Mesothelial cell of epicardium (in vitro differentiated cells): ENCODE measurements at regions not wholly inside any gene's neighbourhood (a gene's known extent, or its start where the extent isn't known, plus 50 kb on each side); places are given as distances from the start of the nearest gene placed in this dataset.

Experiments
- DNase-seq, 2 experiments: peaks; one replicate each; pipeline ENCODE4 v3.0.0; 2021; ENCODE audit warnings: low spot score in 2 of 2; ENCODE audit not compliant: unreplicated experiment in 2 of 2
- H3K27ac Mint-ChIP-seq: 2 replicates; pipeline ENCODE4 v1.8.0; 2021; ENCODE audit warnings: mixed read lengths
- H3K27me3 Mint-ChIP-seq: 2 replicates; pipeline ENCODE4 v1.8.0; 2021; ENCODE audit warnings: low read depth, mixed read lengths
- H3K36me3 Mint-ChIP-seq: 2 replicates; pipeline ENCODE4 v1.8.0; 2021; ENCODE audit warnings: mixed read lengths
- H3K4me1 Mint-ChIP-seq: 2 replicates; pipeline ENCODE4 v1.8.0; 2021; ENCODE audit warnings: mixed read lengths
- H3K4me3 Mint-ChIP-seq: 2 replicates; pipeline ENCODE4 v1.8.0; 2021; ENCODE audit warnings: mild to moderate bottlenecking, moderate library complexity, mixed read lengths
- H3K9me3 Mint-ChIP-seq: 2 replicates; pipeline ENCODE4 v1.8.0; 2021; ENCODE audit warnings: mixed read lengths
- CTCF ChIP-seq: fragments of 200-600 bp; sonication (generic); IDR thresholded peaks from one replicate; pipeline ENCODE4 v1.5.0; 2021; ENCODE audit warnings: antibody characterized with exemption; ENCODE audit not compliant: unreplicated experiment

- Mint-ChIP-seq H3K4me1 (no peaks in the 10 kb centered on the region), H3K4me3 (no peak overlapping the region), H3K27ac (no peak overlapping the region), H3K27me3 (peaks cover 6% of the 10 kb centered on the region), H3K9me3 (no peaks in the 10 kb centered on the region), H3K36me3 (no peaks in the 10 kb centered on the region)
- TF ChIP-seq CTCF: no peak
- no peak for DNase-seq
These were observed 69.1 kb upstream of the GPR12 start for GRCh38 chr13:26829716-26830115.

- Mint-ChIP-seq H3K4me1 (no peaks in the 10 kb centered on the region), H3K27me3 (peaks cover 12% of the 10 kb centered on the region), H3K9me3 (no peaks in the 10 kb centered on the region), H3K27ac (peak overlapping the region; percentile 30), H3K36me3 (no peaks in the 10 kb centered on the region), H3K4me3 (no peak overlapping the region)
- TF ChIP-seq CTCF: no peak
- DNase-seq: no peak
These were observed 64.0 kb upstream of the GPR12 start for GRCh38 chr13:26824581-26824980.

GRCh38 chr13:26822146-26822545 is 61.6 kb upstream of the GPR12 start:
- no peak overlapping the region for H3K4me3 Mint-ChIP-seq
- no peaks in the 10 kb centered on the region for H3K9me3 Mint-ChIP-seq
- H3K27ac Mint-ChIP-seq: no peak overlapping the region
- H3K27me3 Mint-ChIP-seq: peaks cover 8% of the 10 kb centered on the region
- no peak for DNase-seq
- TF ChIP-seq CTCF: no peak
- H3K36me3 Mint-ChIP-seq: no peaks in the 10 kb centered on the region
- no peaks in the 10 kb centered on the region for H3K4me1 Mint-ChIP-seq

- TF ChIP-seq CTCF: no peak
- Mint-ChIP-seq H3K27ac (no peak overlapping the region), H3K27me3 (peaks cover 8% of the 10 kb centered on the region), H3K4me3 (no peak overlapping the region), H3K36me3 (no peaks in the 10 kb centered on the region), H3K9me3 (no peaks in the 10 kb centered on the region), H3K4me1 (no peaks in the 10 kb centered on the region)
- no peak for DNase-seq
These were observed 61.1 kb upstream of the GPR12 start for GRCh38 chr13:26821672-26822071.

GRCh38 chr13:26820871-26821270 is 60.3 kb upstream of the GPR12 start:
- Mint-ChIP-seq H3K27ac (no peak overlapping the region), H3K27me3 (peaks cover 8% of the 10 kb centered on the region), H3K36me3 (no peaks in the 10 kb centered on the region), H3K4me3 (no peak overlapping the region), H3K9me3 (no peaks in the 10 kb centered on the region), H3K4me1 (no peaks in the 10 kb centered on the region)
- no peak for TF ChIP-seq CTCF
- DNase-seq: no peak

- no peak overlapping the region for H3K4me3 Mint-ChIP-seq
- no peak for TF ChIP-seq CTCF
- H3K4me1 Mint-ChIP-seq: no peaks in the 10 kb centered on the region
- H3K9me3 Mint-ChIP-seq: no peaks in the 10 kb centered on the region
- no peak overlapping the region for H3K27ac Mint-ChIP-seq
- peaks cover 10% of the 10 kb centered on the region for H3K27me3 Mint-ChIP-seq
- H3K36me3 Mint-ChIP-seq: no peaks in the 10 kb centered on the region
- no peak for DNase-seq
These were observed 58.5 kb upstream of the GPR12 start for GRCh38 chr13:26819046-26819445.
